ENCODE measurements at regions not wholly inside any gene's neighbourhood (a gene's known extent, or its start where the extent isn't known, plus 50 kb on each side); places are given as distances from the start of the nearest gene placed in this dataset.
A peak's percentile ranks its signal among the peaks of the same experiment; 100 is the strongest.

DNA sequence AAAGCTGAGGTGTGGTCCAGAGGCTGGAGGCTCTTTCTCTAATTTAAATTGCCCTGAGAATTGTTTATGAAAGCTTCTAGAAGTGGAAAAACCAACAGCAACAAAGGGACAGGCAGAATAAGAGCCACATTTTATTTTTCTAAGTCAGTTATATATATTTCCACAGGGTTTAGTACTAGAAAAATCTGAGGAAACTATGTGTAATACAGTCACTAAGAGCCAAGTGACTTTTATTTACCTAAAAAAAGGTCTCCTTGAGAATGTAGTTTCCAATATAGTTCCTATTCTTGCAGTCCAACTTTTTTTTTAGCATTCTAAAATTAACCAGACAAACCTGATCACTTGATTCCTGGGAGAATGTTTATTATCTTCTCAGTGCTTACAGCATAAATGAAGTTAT lies 296.6 kb upstream of the MYOCD start:
- H3K4me1 Mint-ChIP-seq, result no peaks in the 10 kb centered on the region
- H3K27ac Mint-ChIP-seq, result no peak overlapping the region
- H3K4me3 Mint-ChIP-seq, result no peak overlapping the region
- ATAC-seq (replicated peaks) (no peak), DNase-seq (no peak)
- no peaks in the 10 kb centered on the region for H3K36me3 Mint-ChIP-seq
- H3K9me3 Mint-ChIP-seq, result peaks cover 6 to 9% of the 10 kb centered on the region in 2 donors
- H3K27me3 Mint-ChIP-seq, result no peaks in the 10 kb centered on the region

DNA sequence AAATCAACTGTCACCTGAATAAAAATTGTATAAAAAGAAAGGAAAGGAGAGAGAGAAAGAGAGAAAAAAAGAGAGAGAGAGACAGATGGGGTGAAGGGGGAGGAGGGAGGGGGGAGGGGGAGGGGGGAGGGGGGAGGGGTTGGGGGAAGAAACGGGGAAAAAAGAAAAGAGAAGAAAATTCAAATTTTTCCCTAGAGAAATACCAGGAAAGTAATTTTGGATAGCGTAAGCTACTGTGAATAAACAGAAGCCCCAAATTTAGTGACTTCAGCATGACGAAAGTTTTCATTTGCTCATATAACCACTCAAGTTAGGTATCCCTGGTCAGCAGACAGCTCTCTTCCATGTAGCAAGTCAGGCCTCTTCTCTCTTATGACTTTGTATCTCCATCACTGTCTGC lies 289.4 kb upstream of the MYOCD start:
- peaks cover 8 to 11% of the 10 kb centered on the region in 2 donors for H3K9me3 Mint-ChIP-seq
- H3K27ac Mint-ChIP-seq, result no peak overlapping the region
- DNase-seq (no peak), ATAC-seq (replicated peaks) (no peak)
- H3K36me3 Mint-ChIP-seq, result no peaks in the 10 kb centered on the region
- H3K4me3 Mint-ChIP-seq, result no peak overlapping the region
- H3K27me3 Mint-ChIP-seq, result peaks cover 0 to 5% of the 10 kb centered on the region in 2 donors
- H3K4me1 Mint-ChIP-seq, result no peaks in the 10 kb centered on the region

DNA sequence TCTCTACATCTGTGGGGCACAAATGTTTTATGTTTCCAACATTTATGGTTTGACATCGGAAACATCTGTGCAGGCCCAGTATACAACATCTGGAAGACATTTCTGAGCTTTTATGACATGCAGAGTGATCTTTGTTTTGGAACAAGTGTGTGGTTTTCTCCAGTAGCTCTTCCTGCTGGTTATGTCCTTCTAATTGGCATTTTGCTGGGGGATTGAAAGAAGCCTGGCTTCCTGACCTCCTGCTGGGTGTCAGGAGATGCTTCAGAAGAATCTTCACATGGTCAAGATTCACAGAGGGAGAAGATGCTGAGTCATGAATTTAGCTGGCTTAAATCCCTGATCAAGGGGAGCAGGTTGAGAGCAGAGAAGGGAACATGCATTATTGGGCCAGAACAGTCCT lies 279.5 kb upstream of the MYOCD start:
- H3K4me3 Mint-ChIP-seq, result no peak overlapping the region
- no peak for DNase-seq
- no peaks in the 10 kb centered on the region for H3K4me1 Mint-ChIP-seq
- peaks cover 0 to 5% of the 10 kb centered on the region in 2 donors for H3K9me3 Mint-ChIP-seq
- no peak for ATAC-seq (replicated peaks)
- no peaks in the 10 kb centered on the region for H3K36me3 Mint-ChIP-seq
- no peak overlapping the region for H3K27ac Mint-ChIP-seq
- H3K27me3 Mint-ChIP-seq, result no peaks in the 10 kb centered on the region

DNA sequence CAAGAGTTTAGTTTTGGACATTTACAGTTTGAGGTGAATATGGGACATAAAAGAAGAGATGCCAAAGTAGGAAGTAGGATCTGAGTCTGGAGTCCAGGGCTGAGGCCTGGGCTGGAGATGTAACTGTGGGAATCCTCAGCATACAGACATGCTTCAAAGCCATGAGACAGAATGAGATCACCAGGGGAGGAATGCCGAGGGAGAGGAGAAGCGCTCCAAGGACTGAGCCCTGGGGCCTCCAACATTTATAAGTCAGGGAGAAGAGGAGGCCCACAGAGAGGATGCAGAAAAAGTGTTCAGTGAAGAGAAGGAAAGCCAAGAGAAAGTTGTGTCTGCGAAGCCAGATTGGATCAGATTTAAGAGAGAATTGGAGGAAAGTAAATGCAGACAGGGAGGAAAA lies 277.5 kb upstream of the MYOCD start:
- Mint-ChIP-seq H3K4me1 (no peaks in the 10 kb centered on the region), H3K9me3 (peaks cover 0 to 2% of the 10 kb centered on the region in 2 donors), H3K27ac (no peak overlapping the region), H3K36me3 (no peaks in the 10 kb centered on the region), H3K27me3 (no peaks in the 10 kb centered on the region), H3K4me3 (no peak overlapping the region)
- ATAC-seq (replicated peaks) (no peak), DNase-seq (no peak)

DNA sequence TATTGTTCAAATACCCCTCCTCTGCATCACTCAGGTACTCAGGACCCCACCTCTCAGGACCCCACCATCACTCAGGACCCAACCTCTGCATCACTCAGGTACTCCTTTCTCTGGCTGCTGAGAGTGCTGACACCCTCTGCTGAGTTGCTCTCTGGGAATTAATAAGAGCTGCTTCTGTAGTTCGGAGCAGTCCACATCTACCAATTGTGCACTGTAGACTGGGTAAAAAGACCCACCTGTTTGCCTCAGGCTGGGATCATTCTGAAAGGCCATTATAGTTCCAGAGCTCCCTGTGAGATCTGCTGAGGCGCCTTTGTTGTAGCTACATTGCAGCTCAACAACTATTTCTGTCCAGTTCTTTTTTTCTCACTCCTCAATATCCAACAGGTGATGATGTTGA lies 276.3 kb upstream of the MYOCD start:
- Mint-ChIP-seq H3K27ac (no peak overlapping the region), H3K9me3 (peaks cover 0 to 2% of the 10 kb centered on the region in 2 donors), H3K4me3 (no peak overlapping the region), H3K27me3 (no peaks in the 10 kb centered on the region), H3K36me3 (no peaks in the 10 kb centered on the region), H3K4me1 (no peaks in the 10 kb centered on the region)
- DNase-seq (no peak), ATAC-seq (replicated peaks) (no peak)

DNA sequence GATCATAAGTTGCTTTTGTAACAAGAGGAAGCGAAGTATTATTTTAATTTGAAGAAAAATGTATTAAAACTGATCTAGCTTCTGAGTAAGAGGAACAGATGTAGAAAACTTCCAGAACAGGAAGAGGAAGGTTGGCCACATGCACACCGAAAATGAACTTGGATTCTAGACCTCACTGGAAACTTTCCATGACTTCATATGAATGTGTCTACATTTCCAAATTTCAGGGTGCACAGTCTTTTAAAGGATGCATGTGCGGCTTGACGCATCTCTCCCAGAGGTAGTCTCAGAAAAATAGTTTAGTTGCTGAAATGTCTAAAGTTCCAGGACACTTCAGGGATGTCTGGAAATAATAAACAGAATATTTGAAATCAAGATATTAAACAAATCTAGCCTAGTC lies 275.1 kb upstream of the MYOCD start:
- no peaks in the 10 kb centered on the region for H3K4me1 Mint-ChIP-seq

DNA sequence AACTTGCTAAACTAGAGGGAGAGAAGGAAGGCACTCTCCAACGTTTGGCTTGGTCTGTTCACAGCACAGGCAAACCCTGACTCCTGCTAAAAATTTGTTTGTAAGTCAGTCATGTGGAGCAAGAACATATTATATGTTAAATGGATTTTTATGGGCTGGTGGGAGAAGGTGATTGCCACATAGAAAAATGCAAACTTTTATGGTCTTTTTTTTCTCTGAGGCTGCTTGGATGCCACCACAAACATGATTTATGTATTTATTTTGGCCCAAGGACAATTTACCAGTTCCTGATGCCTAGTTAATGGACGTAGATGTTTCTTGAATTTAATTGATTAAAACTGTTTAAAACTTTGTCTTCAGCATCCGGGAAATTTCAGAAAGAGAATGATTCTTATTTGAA lies 274.2 kb upstream of the MYOCD start:
- no peaks in the 10 kb centered on the region for H3K4me1 Mint-ChIP-seq
- H3K27ac Mint-ChIP-seq, result no peak overlapping the region
- ATAC-seq (replicated peaks), result no peak
- H3K4me3 Mint-ChIP-seq, result no peak overlapping the region
- no peak for DNase-seq
- H3K36me3 Mint-ChIP-seq, result no peaks in the 10 kb centered on the region
- H3K27me3 Mint-ChIP-seq, result no peaks in the 10 kb centered on the region
- peaks cover 3 to 4% of the 10 kb centered on the region in 2 donors for H3K9me3 Mint-ChIP-seq

More for the DNA sequence above, 275.1 kb upstream of the MYOCD start:
- Mint-ChIP-seq H3K9me3 (peaks cover 0 to 2% of the 10 kb centered on the region in 2 donors), H3K27ac (no peak overlapping the region), H3K4me3 (no peak overlapping the region), H3K36me3 (no peaks in the 10 kb centered on the region), H3K27me3 (no peaks in the 10 kb centered on the region)
- DNase-seq (no peak), ATAC-seq (replicated peaks) (no peak)

DNA sequence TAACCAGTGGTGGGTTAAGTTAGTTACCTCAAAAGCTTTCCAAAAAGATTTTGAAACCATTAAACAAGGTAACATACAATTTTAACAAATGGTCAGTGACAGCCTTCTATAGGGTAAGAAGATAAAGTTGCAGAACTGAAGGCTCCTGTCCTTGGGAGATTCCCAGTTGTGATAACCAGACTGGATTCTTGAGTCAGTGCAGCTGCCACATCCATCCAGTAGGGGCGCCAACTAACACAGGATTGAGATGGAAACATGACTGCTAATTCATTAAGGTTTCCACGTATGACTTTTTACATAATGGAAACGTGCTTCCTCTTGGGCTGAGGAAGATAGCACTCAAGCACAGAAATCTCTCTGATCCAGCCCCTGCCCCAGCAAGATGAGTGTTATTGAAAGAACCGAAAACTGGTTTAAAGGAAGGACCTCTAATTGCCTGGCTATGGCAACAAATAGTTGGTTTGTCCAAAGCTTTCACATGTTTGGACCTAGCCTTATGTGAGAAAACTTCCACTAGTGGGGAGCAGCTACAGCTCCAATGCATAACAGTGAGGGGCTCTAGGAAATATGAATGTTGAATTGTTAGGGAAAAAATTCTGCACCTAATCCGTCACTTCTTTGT lies 269.8 kb upstream of the MYOCD start:
- H3K9me3 Mint-ChIP-seq, result peaks cover 6 to 8% of the 10 kb centered on the region in 2 donors
- peak in 1 of 2 donors; percentile 23 for ATAC-seq (replicated peaks)
- H3K27me3 Mint-ChIP-seq, result no peaks in the 10 kb centered on the region
- no peaks in the 10 kb centered on the region for H3K36me3 Mint-ChIP-seq
- DNase-seq, result no peak
- H3K4me1 Mint-ChIP-seq, result no peaks in the 10 kb centered on the region
- no peak overlapping the region for H3K4me3 Mint-ChIP-seq
- H3K27ac Mint-ChIP-seq, result no peak overlapping the region

DNA sequence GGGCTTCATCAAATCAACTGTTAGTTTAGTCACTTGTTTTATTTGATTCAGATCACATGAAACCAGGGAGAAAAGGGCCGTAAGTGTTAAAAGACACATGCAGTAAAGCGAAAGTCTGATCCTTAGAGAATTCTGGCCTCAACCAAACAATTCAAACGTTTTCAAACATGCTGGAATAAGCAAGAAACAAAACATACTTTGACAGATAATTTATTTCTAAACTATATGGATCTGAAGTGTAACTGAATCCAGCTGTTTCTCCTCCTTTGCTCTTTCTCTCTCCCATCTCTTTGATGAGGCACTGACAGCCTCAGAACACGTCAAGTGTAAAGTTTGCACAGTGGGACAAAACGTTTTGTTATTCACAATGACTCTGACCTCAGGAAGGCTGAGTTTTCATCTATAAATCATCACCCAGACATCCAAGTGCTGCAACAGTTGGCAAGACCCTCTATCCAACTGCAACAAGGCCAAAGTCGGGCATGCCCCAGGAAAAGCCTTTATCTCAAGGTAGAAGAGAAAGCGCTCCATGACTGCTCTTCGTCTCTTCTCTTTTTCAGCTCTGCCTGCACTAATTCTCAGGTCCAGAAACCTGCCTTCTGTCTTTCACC lies 267.1 kb upstream of the MYOCD start:
- H3K9me3 Mint-ChIP-seq, result peaks cover 4 to 8% of the 10 kb centered on the region in 2 donors
- DNase-seq (no peak), ATAC-seq (replicated peaks) (no peak)
- no peak overlapping the region for H3K4me3 Mint-ChIP-seq
- H3K4me1 Mint-ChIP-seq, result no peaks in the 10 kb centered on the region
- H3K27ac Mint-ChIP-seq, result no peak overlapping the region
- H3K27me3 Mint-ChIP-seq, result no peaks in the 10 kb centered on the region
- H3K36me3 Mint-ChIP-seq, result no peaks in the 10 kb centered on the region

DNA sequence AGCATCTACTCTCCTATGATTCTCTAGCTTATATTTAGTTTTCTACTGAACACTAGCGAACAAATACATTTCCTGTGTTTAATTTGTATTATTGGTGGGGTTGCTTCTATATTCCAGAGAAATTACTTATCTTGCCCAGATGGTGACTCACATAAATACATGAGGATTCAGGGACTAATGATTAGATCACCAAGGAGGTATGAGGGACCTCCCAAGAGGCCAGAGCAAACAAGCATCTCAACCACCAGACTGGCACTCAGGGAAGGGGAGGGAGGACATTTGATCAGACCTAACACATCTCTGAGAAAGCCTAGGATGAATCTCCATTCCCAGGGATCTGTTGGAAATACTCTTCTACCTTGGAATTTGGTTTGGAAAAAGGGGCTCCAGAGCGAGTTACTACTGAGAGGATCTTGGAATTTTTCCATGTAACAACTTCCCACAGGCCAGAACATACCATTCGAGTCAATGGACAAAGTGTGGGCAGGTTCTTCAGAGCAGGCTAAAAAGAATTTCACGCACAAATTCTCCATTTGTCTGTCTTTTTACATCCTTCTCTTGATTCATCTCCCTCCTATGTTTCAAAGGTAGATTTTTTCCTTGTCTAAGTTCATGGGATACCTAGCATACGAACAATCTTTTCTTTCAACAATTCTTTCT lies 262.6 kb upstream of the MYOCD start:
- Mint-ChIP-seq H3K27me3 (no peaks in the 10 kb centered on the region), H3K36me3 (no peaks in the 10 kb centered on the region), H3K4me3 (no peak overlapping the region), H3K9me3 (peaks cover 2 to 4% of the 10 kb centered on the region in 2 donors), H3K4me1 (no peaks in the 10 kb centered on the region), H3K27ac (no peak overlapping the region)
- no peak for DNase-seq
- ATAC-seq (replicated peaks), result no peak

DNA sequence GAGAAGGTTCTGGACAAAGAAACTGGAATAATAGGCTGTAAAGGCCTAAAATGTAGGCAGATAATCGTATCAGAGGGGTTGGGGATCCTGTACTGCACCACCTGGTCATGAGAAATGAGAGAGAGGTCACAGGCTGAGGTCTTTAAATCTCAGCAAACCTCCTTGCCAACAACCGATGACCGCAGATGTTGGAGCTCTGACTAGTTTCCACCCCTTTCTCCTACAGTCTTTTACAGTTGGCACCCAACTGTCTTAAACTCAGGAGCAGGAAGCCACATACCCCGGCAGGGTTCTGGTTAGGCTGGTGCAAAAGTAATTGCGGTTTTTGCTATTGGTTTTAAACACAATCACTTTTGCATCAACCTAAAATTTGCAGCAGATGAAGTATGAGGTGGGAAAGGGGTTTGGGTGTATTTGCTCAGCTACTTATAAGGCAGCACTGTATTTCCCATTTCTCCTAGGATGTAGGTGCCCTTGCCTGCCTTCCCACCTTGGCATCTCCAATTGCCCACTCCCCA lies 261.8 kb upstream of the MYOCD start:
- Mint-ChIP-seq H3K4me1 (no peaks in the 10 kb centered on the region), H3K36me3 (no peaks in the 10 kb centered on the region), H3K9me3 (peaks cover 2 to 3% of the 10 kb centered on the region in 2 donors), H3K27ac (no peak overlapping the region), H3K4me3 (no peak overlapping the region), H3K27me3 (no peaks in the 10 kb centered on the region)
- DNase-seq (no peak), ATAC-seq (replicated peaks) (no peak)

DNA sequence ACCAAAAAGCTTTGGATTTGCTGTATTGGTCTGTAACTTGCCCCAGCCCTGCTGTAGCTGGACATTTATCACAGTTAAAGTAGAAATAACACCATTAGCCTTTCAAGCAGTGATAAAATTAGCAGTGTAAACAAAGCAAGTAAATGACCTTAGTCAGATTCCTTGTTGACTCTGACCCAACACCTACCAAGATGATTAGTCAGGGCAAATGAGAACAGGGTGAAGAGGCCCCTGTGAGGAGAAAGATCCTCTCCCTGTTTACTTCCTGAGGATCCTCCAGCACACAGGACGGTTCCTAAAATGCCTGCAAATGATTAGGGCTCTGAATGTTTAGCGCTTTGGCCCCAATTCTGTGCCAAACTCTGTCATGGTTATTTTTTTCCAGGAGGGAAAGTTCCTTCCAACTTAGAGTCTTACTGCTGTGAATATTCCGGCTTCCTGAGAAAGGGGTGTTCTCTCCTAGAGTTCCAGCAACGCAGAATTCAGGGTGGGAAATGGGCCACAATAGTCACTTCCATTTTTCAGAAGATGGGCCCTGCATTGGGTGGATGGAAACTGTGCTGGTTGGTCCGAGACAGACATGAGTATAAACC lies 259.0 kb upstream of the MYOCD start:
- no peaks in the 10 kb centered on the region for H3K36me3 Mint-ChIP-seq

DNA sequence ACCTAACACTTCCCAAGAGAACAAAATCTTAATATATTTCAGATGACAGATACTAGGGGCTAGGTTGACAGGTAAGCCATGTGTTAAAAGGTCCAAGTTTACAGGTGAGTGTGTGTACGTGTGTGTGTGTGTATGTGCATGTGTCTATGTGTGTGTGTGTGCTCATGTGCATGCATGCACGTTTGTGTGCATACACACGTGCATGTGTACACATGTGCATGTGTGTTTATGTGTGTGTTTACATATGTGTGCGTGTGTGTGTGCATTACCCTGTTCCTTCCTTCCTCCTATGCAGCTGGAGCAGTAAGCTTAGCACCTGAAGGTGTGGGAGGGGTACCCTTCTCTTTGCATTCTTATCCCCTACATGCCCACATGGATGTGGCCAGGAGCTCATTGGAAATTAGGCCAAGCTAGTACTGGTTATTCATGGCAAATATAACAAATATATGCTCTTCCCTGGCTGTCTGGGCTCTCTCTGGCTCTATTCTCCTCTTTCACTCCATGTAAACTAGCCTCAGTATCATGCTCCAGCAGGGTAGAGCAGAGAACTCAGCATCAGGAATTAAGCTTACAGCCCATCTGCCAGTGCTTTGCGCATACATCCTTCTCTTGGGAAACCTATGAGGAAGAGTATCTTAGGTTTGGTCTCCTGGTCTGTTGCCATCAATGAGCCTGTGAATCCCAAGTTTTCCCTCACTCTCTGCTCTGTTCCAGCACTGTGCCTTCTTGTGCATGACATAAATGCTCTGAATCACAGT lies 258.0 kb upstream of the MYOCD start:
- no peaks in the 10 kb centered on the region for H3K4me1 Mint-ChIP-seq
- no peaks in the 10 kb centered on the region for H3K36me3 Mint-ChIP-seq
- H3K27ac Mint-ChIP-seq, result no peak overlapping the region
- H3K9me3 Mint-ChIP-seq, result no peaks in the 10 kb centered on the region
- no peak overlapping the region for H3K4me3 Mint-ChIP-seq
- DNase-seq, result no peak
- H3K27me3 Mint-ChIP-seq, result no peaks in the 10 kb centered on the region
- ATAC-seq (replicated peaks), result no peak

More for the DNA sequence above, 259.0 kb upstream of the MYOCD start:
- H3K27me3 Mint-ChIP-seq, result no peaks in the 10 kb centered on the region
- H3K4me1 Mint-ChIP-seq, result no peaks in the 10 kb centered on the region
- DNase-seq (no peak), ATAC-seq (replicated peaks) (no peak)
- no peak overlapping the region for H3K4me3 Mint-ChIP-seq
- no peaks in the 10 kb centered on the region for H3K9me3 Mint-ChIP-seq
- no peak overlapping the region for H3K27ac Mint-ChIP-seq

DNA sequence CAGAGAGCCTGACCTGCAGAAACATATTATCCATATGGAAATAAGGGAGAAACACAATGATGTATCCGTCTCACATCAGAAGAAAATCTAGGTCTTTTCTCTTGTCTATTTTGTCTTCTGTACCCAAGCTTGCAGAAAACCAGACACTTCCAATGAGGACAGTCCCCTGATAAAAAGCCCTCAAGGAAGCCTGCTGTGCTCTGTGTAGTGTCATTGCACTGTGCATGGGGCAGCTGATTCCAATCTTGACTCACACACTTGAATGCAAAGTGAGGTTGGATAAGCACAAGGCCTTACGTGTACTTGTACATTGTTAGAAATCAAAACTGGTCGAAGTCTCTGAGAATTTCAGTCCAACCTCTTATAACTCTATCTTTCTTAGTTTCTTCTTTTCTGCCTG lies 256.6 kb upstream of the MYOCD start:
- H3K27me3 Mint-ChIP-seq, result no peaks in the 10 kb centered on the region
- ATAC-seq (replicated peaks) (no peak), DNase-seq (no peak)
- H3K4me1 Mint-ChIP-seq, result no peaks in the 10 kb centered on the region
- no peak overlapping the region for H3K4me3 Mint-ChIP-seq
- H3K27ac Mint-ChIP-seq, result no peak overlapping the region
- H3K36me3 Mint-ChIP-seq, result no peaks in the 10 kb centered on the region
- H3K9me3 Mint-ChIP-seq, result peaks cover 0 to 3% of the 10 kb centered on the region in 2 donors
